NCI-H2081 (cell line): ENCODE measurements at regions not wholly inside any gene's neighbourhood (a gene's known extent, or its start where the extent isn't known, plus 50 kb on each side); places are given as distances from the start of the nearest gene placed in this dataset.
"Not testable (repeated sequence)": the region's sequence is repeated elsewhere in the genome, so short reads cannot be mapped to it uniquely, and the experiment has no call there.

Source experiments
- DNase-seq, 2 experiments: peaks; one replicate each; lab custom pipeline; 2025; lab: John Stamatoyannopoulos, UW

DNA sequence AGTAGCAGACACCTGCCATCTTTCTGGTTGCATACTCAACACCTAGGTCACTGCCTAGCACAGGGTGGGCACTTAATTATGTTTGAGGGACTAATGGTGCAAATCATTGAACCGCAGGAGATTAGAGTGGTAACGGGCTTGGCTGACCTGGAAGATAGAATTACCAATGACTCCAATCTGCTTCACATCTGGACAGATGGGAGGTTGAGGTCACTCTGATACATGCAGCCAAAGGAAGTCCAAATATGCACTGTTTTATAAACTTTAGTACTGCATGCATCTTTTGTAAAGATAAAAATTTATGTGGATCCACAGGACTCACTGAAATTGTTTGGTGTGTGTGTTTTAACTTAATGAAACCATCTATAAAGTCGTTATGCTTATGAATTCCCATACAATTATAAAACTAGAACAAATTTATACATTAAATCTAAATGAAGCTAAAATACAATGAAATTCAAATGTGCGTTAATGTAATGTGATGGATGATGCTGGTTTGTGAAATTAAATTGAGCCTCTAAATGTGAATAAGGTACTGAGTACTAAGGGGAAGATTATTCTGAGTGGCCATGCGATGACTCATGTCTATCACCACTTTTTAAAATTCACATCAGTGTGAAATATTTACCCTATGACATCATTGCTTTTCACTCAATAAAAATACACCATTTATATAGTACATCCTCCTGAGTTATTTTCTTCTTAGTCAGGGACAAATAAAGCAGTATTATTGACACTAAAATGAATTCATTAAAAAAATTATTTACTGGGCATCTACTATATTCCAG is 224.7 kb upstream of the FAM78B start:
- no peak for DNase-seq

DNA sequence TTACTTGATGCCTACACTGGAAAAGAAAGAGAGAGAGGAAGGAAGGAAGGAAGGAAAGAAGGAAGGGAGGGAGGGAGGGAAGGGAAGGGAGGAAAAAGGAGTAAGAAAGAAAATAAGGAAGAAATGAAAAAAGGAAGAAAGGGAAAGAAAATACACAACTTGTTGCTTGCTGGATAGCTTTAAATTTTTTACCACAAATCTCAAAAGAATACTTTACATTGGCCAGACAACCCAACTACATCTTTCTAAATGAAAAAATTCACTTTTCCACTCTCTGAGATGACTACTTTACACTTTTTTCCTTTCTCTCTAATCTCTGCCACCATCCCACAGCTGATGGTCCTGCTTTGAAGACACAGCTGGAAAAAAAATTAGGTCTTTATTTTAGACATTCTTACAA is 228.9 kb upstream of the FAM78B start:
- DNase-seq = no peak

DNA sequence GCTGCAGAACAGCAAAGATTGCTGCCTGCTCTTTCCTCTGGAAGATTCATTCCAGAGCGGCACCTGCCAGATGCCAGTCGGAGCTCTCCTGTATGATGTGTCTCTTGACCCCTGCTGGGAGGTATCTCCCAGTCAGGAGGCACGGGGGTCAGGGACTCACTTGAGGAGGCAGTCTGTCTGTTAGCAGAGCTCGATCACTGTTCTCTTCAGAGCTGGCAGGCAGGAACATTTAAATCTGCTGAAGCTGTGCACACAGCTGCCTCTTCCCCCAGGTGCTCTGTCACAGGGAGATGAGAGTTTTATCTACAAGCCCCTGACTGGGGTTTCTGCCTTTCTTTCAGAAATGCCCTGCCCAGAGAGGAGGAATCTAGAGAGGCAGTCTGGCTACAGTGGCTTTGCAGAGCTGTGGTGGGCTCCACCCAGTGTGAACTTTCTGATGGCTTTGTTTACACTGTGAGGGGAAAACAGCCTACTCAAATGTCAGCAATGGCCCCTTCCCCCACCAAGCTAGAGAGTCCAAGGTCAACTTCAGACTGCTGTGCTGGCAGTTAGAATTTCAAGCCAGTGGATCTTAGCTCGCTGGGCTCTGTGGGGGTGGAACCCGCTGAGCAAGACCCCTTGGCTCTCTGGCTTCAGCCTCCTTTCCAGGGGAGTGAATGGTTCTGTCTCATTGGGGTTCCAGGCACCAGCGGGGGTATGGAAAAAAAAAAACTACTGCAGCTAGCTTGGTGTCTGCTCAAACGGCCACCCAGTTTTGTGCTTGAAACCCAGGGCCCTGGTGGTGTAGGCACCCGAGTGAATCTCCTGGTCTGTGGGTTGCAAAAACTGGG is 242.7 kb upstream of the FAM78B start:
- DNase-seq = not testable (repeated sequence)

DNA sequence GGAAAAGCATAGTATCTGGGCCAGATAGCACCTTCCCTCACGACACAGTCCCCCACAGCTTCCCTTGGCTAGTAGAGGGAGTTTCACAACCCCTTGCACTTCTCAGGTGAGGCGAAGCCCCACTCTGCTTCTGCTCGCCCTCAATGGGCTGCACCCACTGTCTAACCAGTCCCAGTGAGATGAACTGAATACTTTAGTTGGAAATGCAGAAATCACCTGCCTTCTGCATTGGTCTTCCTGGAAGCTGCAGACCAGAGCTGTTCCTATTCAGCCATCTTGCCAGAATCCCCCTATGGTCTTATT is 243.2 kb upstream of the FAM78B start:
- DNase-seq = no peak

DNA sequence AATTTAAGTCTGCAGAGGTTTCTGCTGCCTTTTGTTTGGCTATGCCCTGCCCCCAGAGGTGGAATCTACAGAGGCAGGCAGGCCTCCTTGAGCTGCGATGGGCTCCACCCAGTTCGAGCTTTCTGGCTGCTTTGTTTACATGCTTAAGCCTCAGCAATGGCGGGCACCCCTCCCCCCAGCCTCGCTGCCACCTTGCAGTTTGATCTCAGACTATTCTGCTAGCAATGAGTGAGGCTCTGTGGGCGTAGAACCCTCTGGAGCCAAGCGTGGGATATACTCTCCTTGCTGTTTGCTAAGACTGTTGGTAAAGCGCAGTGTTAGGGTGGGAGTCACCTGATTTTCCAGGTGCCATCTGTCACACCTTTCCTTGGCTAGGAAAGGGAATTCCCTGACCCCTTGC is 250.0 kb upstream of the FAM78B start:
- not testable (repeated sequence) for DNase-seq

DNA sequence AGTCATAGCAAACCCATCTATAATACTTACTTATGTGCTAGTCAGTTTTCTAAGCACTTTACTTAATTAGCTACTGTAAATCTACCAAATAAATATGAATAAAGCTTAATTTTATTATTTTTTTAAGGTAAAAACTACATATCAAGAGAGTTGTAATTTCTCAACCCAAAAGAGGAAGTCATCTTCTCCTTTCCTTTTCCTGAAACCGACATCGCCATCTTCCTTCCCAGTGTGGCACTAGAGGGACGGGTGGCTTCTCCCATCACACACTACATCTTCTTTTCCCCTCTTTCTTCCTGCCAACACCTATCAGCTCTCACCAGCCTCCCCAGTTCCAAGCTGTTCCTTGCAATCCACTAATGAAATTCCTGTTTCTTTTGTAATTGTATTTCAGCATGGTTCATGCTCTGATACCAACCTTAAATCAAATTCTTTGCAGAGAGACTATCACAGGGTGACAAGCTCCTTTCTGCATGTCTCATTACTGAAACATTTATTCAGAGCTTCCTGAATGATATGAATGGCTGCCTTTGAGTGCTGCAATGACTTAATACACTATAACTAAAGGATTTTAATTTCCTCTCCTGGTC is 251.6 kb upstream of the FAM78B start:
- no peak for DNase-seq

DNA sequence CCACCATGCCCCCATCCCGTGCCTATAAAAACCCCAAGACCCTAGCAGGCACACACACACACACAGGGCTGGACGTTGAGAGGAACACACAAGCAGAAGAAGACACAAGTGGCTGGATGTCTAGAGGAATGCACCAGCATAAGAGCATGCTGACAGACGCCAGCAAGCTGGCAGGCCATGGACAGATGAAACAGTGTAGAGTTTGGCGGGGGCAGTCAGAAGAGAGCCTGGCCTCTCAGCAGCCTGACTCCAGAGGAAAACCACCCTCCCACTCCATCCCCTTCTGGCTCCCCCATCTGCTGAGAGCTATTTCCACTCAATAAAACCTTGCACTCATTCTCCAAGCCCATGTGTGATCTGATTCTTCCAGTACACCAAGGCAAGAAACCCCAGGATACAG is 255.8 kb upstream of the FAM78B start:
- not testable (repeated sequence) for DNase-seq

DNA sequence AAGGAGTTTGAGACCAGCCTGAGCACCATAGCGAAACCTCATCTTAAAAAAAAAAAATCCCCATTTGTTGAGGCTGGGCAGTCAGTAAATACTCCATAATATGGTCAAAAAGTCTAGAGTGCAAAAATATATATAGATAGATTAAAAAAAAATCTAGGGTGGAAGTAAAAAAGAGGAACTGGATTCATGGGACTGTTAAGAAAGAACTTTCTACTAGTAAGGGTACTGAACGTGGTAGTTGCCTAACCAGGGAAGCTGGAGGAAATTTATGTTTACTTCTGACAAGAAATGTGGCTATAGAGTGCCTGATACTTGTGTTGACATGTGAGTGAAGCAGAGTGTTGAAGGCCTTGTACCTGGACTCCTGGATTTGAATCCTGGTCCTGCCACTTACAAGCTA is 265.9 kb upstream of the FAM78B start:
- DNase-seq = no peak

DNA sequence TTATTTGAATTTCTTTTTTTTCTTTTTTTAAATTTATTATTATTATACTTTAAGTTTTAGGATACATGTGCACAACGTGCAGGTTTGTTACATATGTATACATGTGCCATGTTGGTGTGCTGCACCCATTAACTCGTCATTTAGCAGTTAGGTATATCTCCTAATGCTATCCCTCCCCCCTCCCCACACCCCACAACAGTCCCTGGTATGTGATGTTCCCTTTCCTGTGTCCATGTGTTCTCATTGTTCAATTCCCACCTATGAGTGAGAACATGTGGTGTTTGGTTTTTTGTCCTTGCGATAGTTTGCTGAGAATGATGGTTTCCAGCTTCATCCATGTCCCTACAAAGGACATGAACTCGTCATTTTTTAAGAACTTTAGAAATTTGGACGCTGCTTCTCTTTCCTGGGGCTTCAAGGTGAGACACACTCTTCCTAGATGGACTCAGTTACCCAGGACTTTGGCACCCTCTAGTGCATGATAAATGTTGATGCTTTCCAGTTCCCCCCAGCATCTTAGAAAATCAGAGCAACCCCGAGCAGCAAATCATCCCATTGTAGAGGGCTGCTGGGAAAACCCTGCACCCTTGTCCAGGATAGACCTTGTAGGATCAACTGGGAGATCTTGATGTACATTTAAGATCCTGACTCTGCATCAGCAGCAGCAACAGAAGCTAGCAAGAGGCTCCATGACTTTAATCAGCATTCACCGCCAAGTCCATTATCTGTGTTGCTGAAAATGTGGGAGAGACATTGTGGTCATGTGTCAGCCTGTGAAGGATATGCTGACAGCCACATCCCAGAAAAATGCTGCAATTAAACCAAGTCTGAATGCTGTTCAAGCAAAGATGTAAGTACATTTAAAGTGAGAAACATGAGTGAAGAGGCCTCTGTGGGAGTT is 266.9 kb upstream of the FAM78B start:
- DNase-seq = peak; percentile 50 to 56

DNA sequence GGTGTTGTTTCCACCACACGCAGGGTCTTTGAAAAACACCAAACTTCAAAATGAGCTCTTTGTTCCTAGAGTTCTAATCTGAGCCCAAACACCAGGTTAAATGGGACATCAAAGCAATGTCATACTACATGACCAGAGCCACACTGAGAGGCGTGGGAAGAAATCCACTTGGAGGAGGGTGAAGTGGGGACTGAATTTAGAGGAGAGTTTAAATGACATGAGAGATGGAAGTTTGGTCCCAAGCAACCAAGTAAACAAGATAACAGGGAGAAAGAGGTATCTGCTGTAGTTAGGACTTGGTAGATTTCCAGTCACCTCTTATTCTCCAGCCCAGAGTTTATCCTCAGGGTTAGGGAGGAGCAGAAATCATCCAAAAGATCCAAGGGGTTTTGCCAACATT is 290.9 kb upstream of the FAM78B start:
- DNase-seq = no peak

DNA sequence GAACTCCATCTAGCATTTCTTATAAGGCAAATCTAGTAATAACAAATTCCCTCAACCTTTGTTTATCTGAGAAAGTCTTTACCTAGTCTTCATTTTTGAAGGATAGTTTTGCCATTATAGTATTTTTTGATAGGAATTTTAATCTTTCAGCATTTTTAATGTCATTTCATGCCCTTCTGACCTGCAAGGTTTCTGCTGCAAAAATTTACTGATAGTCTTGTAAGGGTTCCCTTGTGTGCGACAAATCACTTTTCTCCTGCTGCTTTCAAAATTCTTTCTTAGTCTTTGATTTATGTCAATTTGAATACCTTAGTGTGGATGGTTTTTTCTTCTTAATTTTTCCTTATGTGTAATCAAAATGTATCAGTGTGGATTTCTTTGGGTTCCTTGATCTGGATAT is 297.5 kb upstream of the FAM78B start:
- no peak for DNase-seq

DNA sequence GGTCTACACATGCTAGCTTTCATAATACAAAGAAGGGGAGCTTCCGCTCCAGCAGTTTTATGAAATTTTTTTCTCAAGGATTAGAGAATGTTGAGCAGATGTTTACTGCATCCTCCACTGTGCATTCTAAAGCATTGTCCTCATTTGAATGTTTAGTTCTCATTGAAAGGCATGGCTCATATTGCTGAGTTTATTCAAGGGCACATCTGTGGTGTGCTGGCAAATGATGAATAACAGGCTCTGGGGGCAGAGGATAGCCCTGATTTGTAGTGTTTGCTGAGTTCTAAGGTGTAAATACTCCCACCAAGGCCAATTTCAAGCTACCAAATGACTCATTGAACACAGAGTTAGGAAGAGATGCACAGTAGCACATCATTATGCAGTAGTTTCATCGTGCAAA is 303.2 kb upstream of the FAM78B start:
- no peak for DNase-seq

DNA sequence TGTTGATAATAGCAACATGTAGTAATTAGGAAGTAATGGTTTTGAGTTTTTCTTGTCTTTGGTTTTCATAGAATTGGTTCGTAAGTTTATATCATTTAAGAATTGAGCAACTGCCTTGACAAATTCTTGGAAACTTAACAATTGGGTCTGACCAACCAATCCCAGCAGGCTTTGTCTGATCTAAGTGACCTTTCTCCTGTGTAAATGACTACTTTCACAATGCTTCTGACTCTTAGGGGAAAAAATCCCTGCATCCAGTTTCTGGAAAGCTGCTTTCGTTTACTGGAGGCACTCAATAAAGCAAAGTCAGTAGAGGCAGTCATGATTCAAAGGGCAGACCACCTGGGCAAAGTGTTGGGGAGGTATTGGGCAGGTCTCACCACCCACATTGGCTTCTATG is 303.6 kb upstream of the FAM78B start:
- no peak for DNase-seq

DNA sequence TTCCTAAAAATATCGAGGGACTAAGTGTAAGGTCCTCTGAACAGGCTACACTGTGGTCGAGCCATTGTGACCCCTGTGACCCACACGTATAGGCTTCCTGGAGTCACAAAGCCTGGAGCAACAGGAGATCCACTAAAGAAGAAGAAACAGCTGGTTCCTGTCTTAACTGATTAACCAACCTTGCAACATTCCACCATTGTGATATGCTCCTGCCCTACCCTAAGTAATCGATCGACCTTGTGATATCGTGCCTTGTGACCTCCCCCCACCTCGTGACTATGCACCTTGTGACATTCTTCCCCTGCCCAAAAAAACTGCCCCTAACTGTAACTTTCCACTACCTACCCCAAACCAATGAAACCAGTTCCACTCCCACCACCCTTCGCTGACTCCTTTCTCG is 304.6 kb upstream of the FAM78B start:
- no peak for DNase-seq

DNA sequence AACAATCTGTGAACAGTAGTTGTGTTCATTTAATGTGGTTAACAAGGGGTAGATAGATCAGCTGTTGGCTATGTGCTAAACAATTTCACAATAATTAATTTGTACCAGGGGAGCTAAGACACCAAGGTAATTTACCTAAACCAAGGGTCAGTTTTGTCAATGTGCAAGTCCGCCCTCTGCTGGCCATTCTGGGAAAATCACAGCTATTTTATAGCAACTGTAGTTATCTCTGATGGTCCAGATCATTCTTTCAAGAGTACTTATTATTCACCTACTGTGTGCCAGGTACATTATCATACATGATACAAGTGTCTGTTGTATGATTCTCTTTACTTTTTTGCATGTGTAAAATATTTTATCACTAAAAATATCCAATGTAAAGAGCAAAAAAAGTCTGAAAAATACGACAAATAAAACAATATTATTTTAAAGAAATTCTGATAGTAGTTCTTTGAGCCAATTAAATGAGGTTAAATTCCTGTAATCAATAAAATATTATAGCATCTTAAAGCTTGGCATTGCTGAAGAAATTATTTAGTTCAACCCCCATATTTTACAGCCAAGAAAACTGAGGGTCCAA is 312.3 kb upstream of the FAM78B start:
- peak; percentile 38 to 51 for DNase-seq

DNA sequence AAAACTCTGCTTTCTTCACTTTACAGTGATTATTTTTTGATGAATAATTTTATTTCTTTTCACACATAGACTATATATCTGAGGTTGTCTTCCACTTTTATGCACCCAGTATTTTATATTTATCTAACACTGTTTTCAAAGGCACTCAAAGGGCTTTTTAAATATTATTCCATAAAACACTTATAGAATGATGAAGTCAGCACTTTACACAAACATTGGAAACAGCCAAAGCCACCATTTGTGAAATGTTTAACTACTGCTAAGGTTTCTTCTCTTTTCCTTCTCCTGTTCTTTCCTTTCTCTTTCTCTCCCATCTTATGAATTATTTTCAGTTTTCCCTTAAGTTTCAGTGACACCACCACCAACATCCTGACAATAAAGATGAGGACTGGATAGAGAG is 317.7 kb upstream of the FAM78B start:
- DNase-seq = no peak

DNA sequence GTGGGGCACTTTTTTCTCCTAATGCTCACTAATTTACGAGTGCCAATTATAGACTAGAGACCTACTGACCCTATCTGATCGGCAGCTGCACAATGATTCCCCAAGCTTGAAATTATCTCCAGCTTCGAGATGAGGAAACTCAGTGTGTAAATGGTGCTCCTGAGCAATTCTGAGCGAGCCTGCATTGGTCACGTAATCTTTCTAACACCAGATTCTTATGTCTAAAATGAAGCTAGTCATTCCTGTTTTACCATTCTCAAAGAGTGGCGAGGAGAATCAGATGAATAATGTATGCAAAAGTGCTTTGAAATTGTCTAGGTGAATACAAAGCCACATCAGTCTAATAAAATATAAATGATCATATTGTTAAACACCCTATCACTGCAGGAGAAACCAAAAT is 318.1 kb upstream of the FAM78B start:
- no peak for DNase-seq

DNA sequence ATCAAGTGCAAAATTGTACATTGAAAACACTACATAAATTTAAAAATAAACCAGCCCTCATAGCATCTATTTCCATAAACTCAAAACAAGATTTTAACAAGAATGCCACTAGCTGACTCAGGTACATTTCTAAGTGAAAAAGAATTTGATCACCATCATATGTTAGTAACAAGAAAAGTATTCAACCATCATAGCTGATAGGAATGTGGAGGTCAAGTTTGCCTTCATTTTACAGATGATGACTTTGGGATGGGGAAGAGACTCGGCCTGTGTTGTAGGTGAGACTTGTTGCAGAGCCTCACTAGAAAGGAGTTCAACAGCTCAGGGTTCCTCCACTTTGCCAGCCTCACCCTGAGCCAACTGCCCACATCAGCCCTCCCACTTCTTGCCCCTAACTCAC is 318.8 kb upstream of the FAM78B start:
- no peak for DNase-seq

DNA sequence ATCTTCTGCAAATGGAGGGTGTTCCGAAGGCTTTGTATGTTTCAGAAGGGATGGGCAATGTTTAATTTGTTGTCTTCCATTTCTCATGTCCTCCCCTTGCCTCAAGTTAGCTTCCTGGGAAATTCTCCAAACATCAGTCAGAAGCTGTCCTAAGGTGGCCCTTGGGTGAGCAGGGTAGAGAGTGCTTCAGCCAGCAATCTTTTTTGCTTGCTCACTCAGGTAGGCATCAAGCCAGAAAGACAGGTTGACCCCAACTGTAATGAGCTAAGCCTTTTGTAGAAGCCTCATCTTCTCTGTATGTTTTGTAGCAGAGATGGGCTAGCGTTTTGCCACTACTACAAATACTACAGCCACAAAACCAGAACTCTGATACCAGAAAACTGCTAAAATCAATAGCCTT is 321.5 kb upstream of the FAM78B start:
- no peak for DNase-seq

DNA sequence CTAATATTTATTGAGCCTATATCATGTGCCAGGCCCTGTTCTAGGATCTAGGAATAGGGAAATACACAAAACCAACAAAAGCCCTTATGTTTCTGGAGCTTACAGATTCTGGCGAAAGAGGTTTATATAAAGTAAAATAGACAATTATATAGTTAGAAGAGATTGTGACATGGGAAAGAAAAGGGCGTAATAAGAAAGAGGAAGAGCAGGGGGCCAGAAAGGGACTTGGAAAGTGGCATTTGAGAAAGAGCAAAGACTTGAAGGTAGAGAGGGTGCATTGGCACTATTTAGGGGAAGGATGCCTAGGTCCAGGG is 322.5 kb upstream of the FAM78B start:
- DNase-seq = no peak

DNA sequence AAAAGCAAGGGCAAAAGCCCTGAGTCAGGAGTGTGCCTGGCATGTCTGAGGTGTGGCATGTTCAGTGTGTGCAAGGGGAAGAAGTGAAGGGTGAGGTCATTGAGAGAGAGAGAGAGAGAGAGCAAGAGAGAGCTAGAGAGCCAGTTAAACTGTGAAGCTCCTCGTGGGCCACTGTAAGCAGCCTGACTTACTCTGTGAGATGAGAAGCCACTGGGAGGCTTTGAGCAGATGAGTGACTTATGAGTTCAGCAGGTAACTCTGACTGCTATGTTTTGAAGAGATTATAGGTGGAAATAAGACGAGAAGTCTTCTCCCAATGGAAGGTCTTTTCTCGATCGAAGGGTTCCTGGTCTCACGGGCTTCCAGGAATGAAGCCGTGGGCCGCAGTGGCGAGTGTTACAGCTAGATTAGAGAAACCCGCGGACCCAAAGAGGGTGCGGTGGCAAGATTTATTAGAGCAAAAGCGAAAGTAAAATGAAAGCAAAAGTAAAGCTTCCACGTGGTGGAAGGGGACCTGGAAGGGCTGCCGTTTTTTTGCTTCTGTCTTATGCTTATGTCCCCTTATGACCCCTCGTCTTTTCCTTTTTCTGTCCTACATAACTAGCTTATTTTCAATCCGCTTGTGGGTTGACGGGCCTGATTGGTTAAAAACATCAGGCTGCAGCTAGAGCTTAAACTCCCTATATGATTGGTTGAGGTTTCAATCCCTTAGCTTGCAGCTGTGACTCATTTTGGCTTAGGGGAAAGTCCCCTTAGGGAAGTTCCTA is 323.1 kb upstream of the FAM78B start:
- no peak for DNase-seq
